Motor neuron (in vitro differentiated cells): ENCODE measurements at regions not wholly inside any gene's neighbourhood (a gene's known extent, or its start where the extent isn't known, plus 50 kb on each side); places are given as distances from the start of the nearest gene placed in this dataset.

Experiments
- ATAC-seq, 8 experiments: fragments of 200-7000 bp; cut with Tn5 transposase; replicated peaks in 6 of 8; 2 replicates each; pipeline ENCODE4 v1.8.0; 2021; ENCODE audit warnings: mild to moderate bottlenecking in 8 of 8, moderate library complexity in 8 of 8
- H3K27ac ChIP-seq, 2 donors: fragments of 250-450 bp; sonication (Bioruptor Pico); 2 replicates each; pipeline ENCODE4 v1.9.0; 2021; ENCODE audit warnings: antibody characterized with exemption in 2 of 2, mild to moderate bottlenecking in 2 of 2, moderate library complexity in 1 of 2
- H3K4me1 ChIP-seq, 2 donors: fragments of 250-450 bp; sonication (Bioruptor Pico); replicated peaks in 1 of 2; 2 replicates each; pipeline ENCODE4 v1.6.1; 2021; ENCODE audit warnings: antibody characterized with exemption in 2 of 2, mild to moderate bottlenecking in 2 of 2, moderate library complexity in 1 of 2
- H3K4me3 ChIP-seq, 5 donors: fragments of 250-450 bp; sonication (Bioruptor Pico); 2 replicates each; pipeline ENCODE4 v1.9.0; 2021; ENCODE audit warnings: antibody characterized with exemption in 5 of 5, mild to moderate bottlenecking in 5 of 5, moderate library complexity in 4 of 5
- WGBS, 10 experiments: fragments of 450-650 bp; shearing (Covaris generic); methylation state at CpG; one replicate each; pipeline ENCODE4 v1.0.0; 2022; 5-methylcytosine and 5-hydroxymethylcytosine counted together
- in situ Hi-C, 9 experiments: fragments of 400-800 bp; cut with MboI; loops; one replicate each; pipeline ENCODE4 v1.15.0; 2021; ENCODE audit warnings: low sequenced_read_pairs in 9 of 9, low pct_unique_long_range_greater_than_20kb in 2 of 9; ENCODE audit not compliant: unreplicated experiment in 9 of 9

- peak in 1 of 8 experiments; percentile 26 for ATAC-seq
- H3K4me1 ChIP-seq, result peaks cover 31 to 35% of the 10 kb centered on the region in 2 donors
- H3K4me3 ChIP-seq, result no peak overlapping the region
- WGBS, 10 experiments, result 67 to 100% (median 83%) methylated on average over 2 to 5 of the region's 5 CpGs
- in situ Hi-C loops, result no loop called here
- H3K27ac ChIP-seq, result no peak overlapping the region
Observed at GRCh38 chr1:209383907-209384709, 199.4 kb upstream of the CAMK1G start.

- in situ Hi-C loops, result no loop called here
- Histone ChIP-seq H3K4me1 (peaks cover 26 to 30% of the 10 kb centered on the region in 2 donors), H3K27ac (no peak overlapping the region), H3K4me3 (no peak overlapping the region)
- WGBS, 10 experiments, result 66 to 100% (median 93%) methylated on average over 1 to 2 of the region's 2 CpGs
- ATAC-seq, result no peak
Observed at GRCh38 chr1:209384710-209385550, 198.6 kb upstream of the CAMK1G start.

GRCh38 chr1:209386156-209386555 is 197.4 kb upstream of the CAMK1G start:
- ATAC-seq, result no peak
- in situ Hi-C loops, result no loop called here

GRCh38 chr1:209387271-209387968 is 196.1 kb upstream of the CAMK1G start:
- no peak for ATAC-seq
- Histone ChIP-seq H3K4me3 (no peak overlapping the region), H3K4me1 (peaks cover 21 to 23% of the 10 kb centered on the region in 2 donors), H3K27ac (no peak overlapping the region)
- WGBS, 10 experiments, result 60 to 100% (median 95%) methylated on average over 1 to 4 of the region's 5 CpGs; no CpG with 5 or more reads in 2 of the 10 experiments
- in situ Hi-C loops, result no loop called here

More at GRCh38 chr1:209386156-209386555, 197.4 kb upstream of the CAMK1G start:
- H3K4me1 ChIP-seq, result peaks cover 26 to 28% of the 10 kb centered on the region in 2 donors
- 78 to 100% (median 90%) methylated on average over 1 to 2 of the region's 2 CpGs; no CpG with 5 or more reads in 4 of the 10 experiments for WGBS, 10 experiments
- H3K4me3 ChIP-seq, result no peak overlapping the region
- H3K27ac ChIP-seq, result no peak overlapping the region

GRCh38 chr1:209387969-209388329 is 195.6 kb upstream of the CAMK1G start:
- Histone ChIP-seq H3K27ac (no peak overlapping the region), H3K4me1 (peaks cover 16 to 17% of the 10 kb centered on the region in 2 donors), H3K4me3 (no peak overlapping the region)
- in situ Hi-C loops, result no loop called here
- WGBS, 10 experiments, result 39 to 100% (median 77%) methylated on average over 1 to 2 of the region's 2 CpGs; no CpG with 5 or more reads in 2 of the 10 experiments
- peak in 1 of 8 experiments; percentile 15 for ATAC-seq

- no peak overlapping the region for H3K27ac ChIP-seq
- ATAC-seq, result no peak
- no peak overlapping the region for H3K4me3 ChIP-seq
- H3K4me1 ChIP-seq, result peaks cover 14 to 16% of the 10 kb centered on the region in 2 donors
- 63 to 100% (median 100%) methylated on average over 1 of the region's 1 CpG for WGBS, 10 experiments
- in situ Hi-C loops, result no loop called here
Observed at GRCh38 chr1:209388358-209388757, 195.2 kb upstream of the CAMK1G start.

- ATAC-seq, result peak in 7 of 8 experiments; percentile 87 to 97 (median 96)
- in situ Hi-C loops, result no loop called here
- peaks cover 10 to 13% of the 10 kb centered on the region in 2 donors for H3K4me1 ChIP-seq
- peak overlapping the region in 1 of 2 donors; percentile 37 for H3K27ac ChIP-seq
- 0 to 75% (median 50%) methylated on average over 1 of the region's 1 CpG; no CpG with 5 or more reads in 5 of the 10 experiments for WGBS, 10 experiments
- no peak overlapping the region for H3K4me3 ChIP-seq
Observed at GRCh38 chr1:209389258-209389657, 194.3 kb upstream of the CAMK1G start.

GRCh38 chr1:209389975-209390374 is 193.5 kb upstream of the CAMK1G start:
- WGBS, 10 experiments, result 40 to 100% (median 91%) methylated on average over 1 of the region's 1 CpG; no CpG with 5 or more reads in 2 of the 10 experiments
- Histone ChIP-seq H3K27ac (no peak overlapping the region), H3K4me3 (no peak overlapping the region), H3K4me1 (peaks cover 9 to 20% of the 10 kb centered on the region in 2 donors)
- in situ Hi-C loops, result no loop called here
- no peak for ATAC-seq

GRCh38 chr1:209390764-209391163 is 192.8 kb upstream of the CAMK1G start:
- Histone ChIP-seq H3K4me3 (no peak overlapping the region), H3K4me1 (peaks cover 17 to 28% of the 10 kb centered on the region in 2 donors), H3K27ac (no peak overlapping the region)
- no peak for ATAC-seq
- in situ Hi-C loops, result no loop called here
- 86 to 100% (median 100%) methylated on average over 1 of the region's 1 CpG; no CpG with 5 or more reads in 7 of the 10 experiments for WGBS, 10 experiments

- in situ Hi-C loops, result no loop called here
- Histone ChIP-seq H3K4me3 (no peak overlapping the region), H3K27ac (no peak overlapping the region), H3K4me1 (peaks cover 23 to 38% of the 10 kb centered on the region in 2 donors)
- no peak for ATAC-seq
- WGBS, 10 experiments, result 50 to 100% (median 75%) methylated on average over 1 to 2 of the region's 2 CpGs; no CpG with 5 or more reads in 4 of the 10 experiments
Observed at GRCh38 chr1:209391792-209392191, 191.7 kb upstream of the CAMK1G start.

GRCh38 chr1:209395169-209395568 is 188.3 kb upstream of the CAMK1G start:
- peak overlapping the region; percentile 18 to 20 for H3K27ac ChIP-seq
- in situ Hi-C loops, result no loop called here
- peak in 5 of 8 experiments; percentile 55 to 81 (median 61) for ATAC-seq
- WGBS, 10 experiments, result 0 to 56% (median 3%) methylated on average over 3 to 7 of the region's 7 CpGs
- no peak overlapping the region for H3K4me3 ChIP-seq
- peaks cover 39 to 65% of the 10 kb centered on the region in 2 donors for H3K4me1 ChIP-seq

- WGBS, 10 experiments, result 10 to 91% (median 68%) methylated on average over 1 to 6 of the region's 6 CpGs
- H3K27ac ChIP-seq, result no peak overlapping the region
- peak in 1 of 8 experiments; percentile 2 for ATAC-seq
Observed at GRCh38 chr1:209397371-209397770, 186.1 kb upstream of the CAMK1G start.

More at GRCh38 chr1:209397371-209397770, 186.1 kb upstream of the CAMK1G start:
- H3K4me3 ChIP-seq, result no peak overlapping the region
- in situ Hi-C loops, result no loop called here
- peaks cover 60 to 86% of the 10 kb centered on the region in 2 donors for H3K4me1 ChIP-seq
